Fibroblast of lung (primary cell): ENCODE measurements at regions not wholly inside any gene's neighbourhood (a gene's known extent, or its start where the extent isn't known, plus 50 kb on each side); places are given as distances from the start of the nearest gene placed in this dataset.

ENCODE experiments used
- DNase-seq, 2 donors: peaks; one replicate each; pipeline versions ENCODE4 v3.0.0 to v3.0.0-alpha.2; 2010; ENCODE audit warnings: low read depth in 2 of 2
- H2AFZ ChIP-seq: 2 replicates; pipeline ENCODE4 v1.5.1; 2012; ENCODE audit warnings: low read length, control low read depth, inconsistent platforms
- H3K27ac ChIP-seq: 2 replicates; pipeline ENCODE4 v1.5.1; 2011; ENCODE audit warnings: low read length, control low read depth; ENCODE audit not compliant: insufficient read depth
- H3K27me3 ChIP-seq: 2 replicates; pipeline ENCODE4 v1.5.1; 2011; ENCODE audit warnings: mild to moderate bottlenecking, low read length; ENCODE audit not compliant: control insufficient read depth, insufficient read depth
- H3K36me3 ChIP-seq: 2 replicates; pipeline ENCODE4 v1.5.1; 2011; ENCODE audit warnings: low read length; ENCODE audit not compliant: control insufficient read depth, insufficient read depth
- H3K4me1 ChIP-seq: 2 replicates; pipeline ENCODE4 v1.5.1; 2011; ENCODE audit warnings: low read length; ENCODE audit not compliant: control insufficient read depth, insufficient read depth; ENCODE audit errors: extremely low read depth
- H3K4me2 ChIP-seq: 2 replicates; pipeline ENCODE4 v1.5.1; 2011; ENCODE audit warnings: low read length, control low read depth; ENCODE audit not compliant: insufficient read depth; ENCODE audit errors: extremely low read depth
- H3K4me3 ChIP-seq, 4 experiments: fragments of 200-600 bp in 1 of 4; sonication (generic) in 1 of 4; replicated peaks in 1 of 4; 2 replicates each; pipeline ENCODE4 v1.5.1; 2011 to 2016; ENCODE audit warnings: low read length in 4 of 4, low read depth in 3 of 4, mild to moderate bottlenecking in 3 of 4, control low read depth in 2 of 4, inconsistent platforms in 1 of 4, mixed read lengths in 1 of 4; ENCODE audit not compliant: insufficient read depth in 1 of 4; ENCODE audit errors: control extremely low read depth in 1 of 4
- H3K79me2 ChIP-seq: 2 replicates; pipeline ENCODE4 v1.5.1; 2012; ENCODE audit warnings: mild to moderate bottlenecking, low read length, inconsistent platforms; ENCODE audit not compliant: control insufficient read depth, insufficient read depth
- H3K9ac ChIP-seq: 2 replicates; pipeline ENCODE4 v1.5.1; 2011; ENCODE audit warnings: mild to moderate bottlenecking, low read length, control low read depth; ENCODE audit not compliant: insufficient read depth
- H3K9me3 ChIP-seq: 2 replicates; pipeline ENCODE4 v1.5.1; 2012; ENCODE audit warnings: low read depth, low read length; ENCODE audit not compliant: control insufficient read depth, insufficient read depth
- H4K20me1 ChIP-seq: 2 replicates; pipeline ENCODE4 v1.5.1; 2011; ENCODE audit warnings: low read length; ENCODE audit not compliant: control insufficient read depth, insufficient read depth; ENCODE audit errors: extremely low read depth
- CTCF ChIP-seq, 2 donors: IDR thresholded peaks in 1 of 2; conservative IDR thresholded peaks in 1 of 2; 1 replicate in 1 of 2; 2 replicates in 1 of 2; pipeline ENCODE4 v1.5.1; 2011 to 2012; ENCODE audit warnings: low read length in 2 of 2, control low read depth in 1 of 2, inconsistent platforms in 1 of 2, low read depth in 1 of 2, mild to moderate bottlenecking in 1 of 2
- EZH2 ChIP-seq: IDR thresholded peaks from 2 replicates; pipeline ENCODE4 v1.5.1; 2012; ENCODE audit warnings: low read length, control low read depth, mild to moderate bottlenecking; ENCODE audit errors: missing control alignments

DNA sequence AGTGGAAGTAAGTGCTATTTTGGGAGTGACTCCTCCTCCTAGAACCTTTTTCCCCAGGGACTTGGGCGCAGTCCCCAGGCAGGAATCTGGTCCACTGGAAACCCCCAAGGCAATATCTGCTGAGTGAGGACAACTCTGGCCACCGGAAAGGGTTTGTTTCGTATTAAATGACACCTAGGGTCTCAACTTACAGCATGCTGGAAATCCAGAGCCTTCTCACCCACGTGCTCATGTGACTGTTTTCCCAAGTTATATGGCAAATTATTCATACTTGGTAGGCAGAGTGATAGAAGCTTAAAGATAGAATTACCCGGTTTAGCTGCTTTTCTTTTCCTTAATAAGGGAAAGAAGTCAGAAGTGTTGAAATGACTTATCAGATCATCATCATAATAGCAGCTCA is 436.9 kb upstream of the SPRED2 start:
- Histone ChIP-seq H3K36me3 (no peaks in the 10 kb centered on the region), H4K20me1 (no peaks in the 10 kb centered on the region), H3K9ac (no peak overlapping the region), H3K27me3 (peaks cover 9% of the 10 kb centered on the region), H3K27ac (no peak overlapping the region), H3K4me3 (no peak overlapping the region), H3K9me3 (no peaks in the 10 kb centered on the region), H2AFZ (no peak overlapping the region), H3K79me2 (no peaks in the 10 kb centered on the region), H3K4me1 (no peaks in the 10 kb centered on the region), H3K4me2 (no peak overlapping the region)
- no peak for TF ChIP-seq EZH2
- no peak for TF ChIP-seq CTCF (conservative IDR thresholded peaks at IDR 0.05 in 1 of 2, IDR thresholded peaks at IDR 0.05 in 1 of 2; ENCODE audit: low read depth in 1 of 2, low read length in 2 of 2)
- DNase-seq, result no peak

DNA sequence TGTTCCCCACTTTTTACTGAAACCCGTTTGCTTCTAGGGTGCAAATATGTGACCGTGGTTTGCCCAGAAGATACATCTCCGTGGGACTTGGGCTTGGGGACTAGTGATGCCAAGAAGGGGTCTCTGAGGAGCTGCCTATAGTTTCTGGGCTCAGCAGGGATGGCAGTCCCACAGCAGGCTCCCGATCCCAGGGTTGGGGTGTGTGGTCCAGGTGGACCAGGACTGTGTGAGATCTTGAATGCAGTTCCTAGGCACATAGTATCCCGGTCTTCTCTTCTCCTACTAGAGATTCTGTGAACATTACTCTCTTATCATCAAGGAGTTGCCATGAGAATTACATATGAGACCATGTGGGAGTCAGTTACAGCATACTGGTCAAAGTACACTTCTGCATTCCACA is 435.8 kb upstream of the SPRED2 start:
- Histone ChIP-seq H3K9me3 (no peaks in the 10 kb centered on the region), H3K9ac (no peak overlapping the region), H3K4me3 (no peak overlapping the region), H3K27me3 (peaks cover 9% of the 10 kb centered on the region), H4K20me1 (no peaks in the 10 kb centered on the region), H3K36me3 (no peaks in the 10 kb centered on the region), H3K79me2 (no peaks in the 10 kb centered on the region), H3K27ac (no peak overlapping the region), H3K4me1 (no peaks in the 10 kb centered on the region), H3K4me2 (no peak overlapping the region), H2AFZ (no peak overlapping the region)
- TF ChIP-seq EZH2 (no peak), CTCF (conservative IDR thresholded peaks at IDR 0.05 in 1 of 2, IDR thresholded peaks at IDR 0.05 in 1 of 2; ENCODE audit: low read depth in 1 of 2, low read length in 2 of 2) (no peak)
- DNase-seq, result no peak

- H3K4me1 ChIP-seq, result no peaks in the 10 kb centered on the region
- H3K27me3 ChIP-seq, result peaks cover 9% of the 10 kb centered on the region
- H3K79me2 ChIP-seq, result no peaks in the 10 kb centered on the region
- no peak overlapping the region for H3K9ac ChIP-seq
- no peak overlapping the region for H2AFZ ChIP-seq
- no peaks in the 10 kb centered on the region for H3K9me3 ChIP-seq
- H3K4me2 ChIP-seq, result no peak overlapping the region
- no peak for TF ChIP-seq EZH2
- TF ChIP-seq CTCF (conservative IDR thresholded peaks at IDR 0.05 in 1 of 2, IDR thresholded peaks at IDR 0.05 in 1 of 2; ENCODE audit: low read depth in 1 of 2, low read length in 2 of 2), result no peak
- DNase-seq, result no peak
- H3K4me3 ChIP-seq, result no peak overlapping the region
- H3K36me3 ChIP-seq, result no peaks in the 10 kb centered on the region
- H3K27ac ChIP-seq, result no peak overlapping the region
- H4K20me1 ChIP-seq, result no peaks in the 10 kb centered on the region
These were observed 435.0 kb upstream of the SPRED2 start for GRCh38 chr2:65867446-65867845.
